Brain microvascular endothelial cell (primary cell): ENCODE measurements at regions not wholly inside any gene's neighbourhood (a gene's known extent, or its start where the extent isn't known, plus 50 kb on each side); places are given as distances from the start of the nearest gene placed in this dataset.
A peak's percentile ranks its signal among the peaks of the same experiment; 100 is the strongest.

Experiments
- DNase-seq: peaks from one replicate; pipeline ENCODE4 v3.0.0-alpha.2; 2020
- H3K27ac ChIP-seq: fragments of 250-450 bp; sonication (Bioruptor Pico); 2 replicates; pipeline ENCODE4 v1.5.1; 2020; ENCODE audit warnings: mild to moderate bottlenecking, moderate library complexity
- H3K27me3 ChIP-seq: fragments of 250-450 bp; sonication (Bioruptor Pico); replicated peaks from 2 replicates; pipeline ENCODE4 v1.5.1; 2020; ENCODE audit warnings: mild to moderate bottlenecking
- H3K36me3 ChIP-seq: fragments of 250-450 bp; sonication (Bioruptor Pico); replicated peaks from 2 replicates; pipeline ENCODE4 v1.5.1; 2020; ENCODE audit warnings: mild to moderate bottlenecking
- H3K4me3 ChIP-seq: 2 replicates; pipeline ENCODE4 v1.5.1; 2011; ENCODE audit warnings: low read depth, mild to moderate bottlenecking, control low read depth, low read length, moderate library complexity
- CTCF ChIP-seq: IDR thresholded peaks from 2 replicates; pipeline ENCODE4 v1.5.1; 2011; ENCODE audit warnings: low read depth, mild to moderate bottlenecking, moderate library complexity, low read length, control low read depth, inconsistent platforms; ENCODE audit errors: missing control alignments
- in situ Hi-C: cut with HindIII; loops from 2 replicates; pipeline ENCODE4 v1.10.0; 2017; ENCODE audit warnings: low sequenced_read_pairs, low pct_ligation_motif_present

GRCh38 chr7:81162771-81163525 is 244.1 kb upstream of the SEMA3C start:
- Histone ChIP-seq H3K36me3 (no peaks in the 10 kb centered on the region), H3K27ac (no peak overlapping the region), H3K4me3 (no peak overlapping the region), H3K27me3 (no peaks in the 10 kb centered on the region)
- TF ChIP-seq CTCF, result no peak
- DNase-seq, result no peak
- in situ Hi-C loops, result no loop called here

DNA sequence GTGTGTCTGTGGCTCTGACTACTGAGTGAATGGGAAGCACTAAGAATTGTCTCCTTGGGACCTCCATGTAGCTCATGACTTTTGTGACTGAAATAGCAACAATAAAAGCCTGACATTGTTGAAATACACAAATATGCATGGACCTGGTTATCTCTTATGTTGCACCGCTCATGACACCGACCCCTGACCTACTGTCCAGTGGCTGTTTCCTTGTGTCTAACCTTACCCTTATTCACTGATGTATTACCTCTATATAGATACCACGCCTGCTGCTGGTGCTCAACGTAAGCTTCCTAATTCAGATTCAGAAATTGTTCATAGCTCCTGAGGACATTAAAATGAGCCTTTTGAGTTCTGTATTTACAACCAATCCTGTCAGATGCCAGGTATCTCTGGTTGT is 243.4 kb upstream of the SEMA3C start:
- in situ Hi-C loops, result no loop called here

DNA sequence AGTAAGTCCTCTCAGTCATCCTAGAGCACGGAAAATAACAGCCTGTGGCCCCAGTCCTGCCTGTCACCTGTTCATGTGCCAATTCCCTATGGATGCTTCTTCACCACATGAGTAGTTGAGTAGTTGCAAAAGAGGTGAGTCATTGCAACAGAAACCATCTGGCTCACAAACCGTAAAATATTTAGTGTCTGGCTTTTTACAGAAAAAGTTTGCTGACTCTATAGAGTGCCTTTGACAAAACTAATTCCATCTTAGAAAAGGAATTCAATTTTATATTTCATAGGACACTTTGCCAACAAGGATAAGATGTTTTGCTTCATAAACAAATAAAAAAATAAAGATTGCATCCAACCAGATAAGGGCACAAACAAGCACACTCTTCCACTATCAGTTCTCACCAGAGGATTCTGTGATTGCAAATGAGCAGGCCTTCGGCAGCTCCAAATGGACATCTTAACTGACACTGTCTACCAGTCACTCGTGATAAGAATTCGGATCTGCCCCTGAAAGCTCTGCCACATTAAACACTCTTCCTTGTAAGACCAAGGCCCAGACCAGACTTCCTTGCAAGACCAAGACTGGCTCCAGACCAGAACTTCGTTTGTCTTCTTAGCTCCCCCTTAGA is 242.7 kb upstream of the SEMA3C start:
- in situ Hi-C loops, result no loop called here
- Histone ChIP-seq H3K27me3 (no peaks in the 10 kb centered on the region), H3K27ac (no peak overlapping the region), H3K36me3 (no peaks in the 10 kb centered on the region), H3K4me3 (no peak overlapping the region)
- TF ChIP-seq CTCF, result no peak
- DNase-seq, result peak; percentile 55

More for the DNA sequence above, 243.4 kb upstream of the SEMA3C start:
- Histone ChIP-seq H3K27ac (no peak overlapping the region), H3K27me3 (no peaks in the 10 kb centered on the region), H3K4me3 (no peak overlapping the region), H3K36me3 (no peaks in the 10 kb centered on the region)
- no peak for DNase-seq
- TF ChIP-seq CTCF, result no peak

DNA sequence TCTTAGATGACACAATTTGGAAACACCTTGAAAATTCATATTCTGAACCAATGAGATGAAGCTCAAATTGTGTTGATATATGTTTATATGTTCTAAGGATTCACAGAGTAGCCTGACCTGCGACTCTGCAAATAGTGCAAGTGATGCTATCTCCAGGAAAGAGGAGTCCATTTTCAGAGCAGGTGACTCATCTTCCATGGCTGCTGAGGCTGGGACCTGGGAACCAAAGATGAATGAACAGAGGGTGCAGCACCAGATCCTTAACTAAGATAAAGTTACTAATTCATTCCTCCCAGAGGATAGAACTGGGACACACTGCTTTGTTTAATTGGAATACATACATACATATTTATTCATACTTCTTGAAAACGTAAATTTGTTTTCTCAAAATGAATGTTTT is 240.6 kb upstream of the SEMA3C start:
- Histone ChIP-seq H3K27ac (no peak overlapping the region), H3K27me3 (no peaks in the 10 kb centered on the region), H3K4me3 (no peak overlapping the region), H3K36me3 (no peaks in the 10 kb centered on the region)
- in situ Hi-C loops, result no loop called here
- DNase-seq, result peak; percentile 29
- no peak for TF ChIP-seq CTCF

DNA sequence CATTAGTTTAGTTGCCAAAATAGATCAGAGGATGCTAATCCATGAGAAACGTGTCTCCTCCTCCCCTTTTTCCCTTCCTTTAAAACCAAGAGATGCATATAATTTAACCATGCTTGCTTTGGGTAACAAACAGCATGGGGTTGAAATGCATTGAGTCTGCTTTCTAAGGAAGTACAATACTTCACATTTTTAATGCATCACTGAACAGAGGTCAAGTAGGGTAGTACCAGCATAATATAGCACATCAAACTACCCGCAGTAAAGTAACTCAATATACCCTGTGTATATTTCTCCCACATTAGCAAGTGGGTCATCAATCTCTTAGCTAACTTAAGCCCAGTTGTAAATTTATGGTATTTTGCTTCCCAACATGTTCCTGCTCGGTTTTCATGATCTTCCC is 239.3 kb upstream of the SEMA3C start:
- no peaks in the 10 kb centered on the region for H3K36me3 ChIP-seq
- no peak for TF ChIP-seq CTCF
- no peak for DNase-seq
- H3K27ac ChIP-seq, result no peak overlapping the region
- no peaks in the 10 kb centered on the region for H3K27me3 ChIP-seq
- in situ Hi-C loops, result no loop called here
- no peak overlapping the region for H3K4me3 ChIP-seq
